HG02943 (cell line): ENCODE measurements at regions not wholly inside any gene's neighbourhood (a gene's known extent, or its start where the extent isn't known, plus 50 kb on each side); places are given as distances from the start of the nearest gene placed in this dataset.

Experiments
- ATAC-seq: cut with Tn5 transposase; IDR thresholded peaks from one replicate; pipeline ENCODE4 v1.9.1; 2021; ENCODE audit warnings: mild to moderate bottlenecking, low read depth, moderate library complexity; ENCODE audit not compliant: unreplicated experiment

GRCh38 chr22:48253136-48253535 lies 1490.7 kb downstream of the TBC1D22A start:
- ATAC-seq: no peak

- ATAC-seq: no peak
These were observed 1489.2 kb downstream of the TBC1D22A start for GRCh38 chr22:48251629-48252028.

DNA sequence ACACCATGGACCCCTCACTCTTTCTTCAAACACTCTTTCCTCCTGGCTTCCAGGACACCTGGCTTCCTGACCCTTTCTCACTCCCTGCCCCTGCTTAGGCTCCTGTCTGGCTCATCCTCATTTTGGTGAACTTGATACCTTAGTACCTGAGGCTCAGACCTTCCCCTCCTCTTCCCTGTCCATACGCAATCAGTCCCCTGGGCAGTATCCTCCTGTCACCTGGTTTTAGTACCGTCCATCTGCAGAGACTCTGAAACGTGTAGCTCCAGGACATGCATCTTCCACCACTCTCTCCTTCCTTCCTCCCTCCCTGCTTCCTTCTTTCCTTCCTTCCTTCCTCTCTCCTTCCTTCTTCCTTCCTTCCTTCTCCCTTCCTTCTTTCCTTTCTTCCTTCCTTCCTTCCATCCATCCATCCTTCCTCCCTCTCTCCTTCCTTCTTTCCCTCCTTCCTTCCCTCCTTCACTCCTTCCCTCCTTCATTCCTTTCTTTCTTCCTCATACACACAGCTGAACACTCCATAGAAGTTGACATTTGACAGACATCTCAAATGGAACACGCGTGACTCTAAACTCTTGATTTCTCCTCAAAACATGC lies 1488.6 kb downstream of the TBC1D22A start:
- ATAC-seq: no peak

DNA sequence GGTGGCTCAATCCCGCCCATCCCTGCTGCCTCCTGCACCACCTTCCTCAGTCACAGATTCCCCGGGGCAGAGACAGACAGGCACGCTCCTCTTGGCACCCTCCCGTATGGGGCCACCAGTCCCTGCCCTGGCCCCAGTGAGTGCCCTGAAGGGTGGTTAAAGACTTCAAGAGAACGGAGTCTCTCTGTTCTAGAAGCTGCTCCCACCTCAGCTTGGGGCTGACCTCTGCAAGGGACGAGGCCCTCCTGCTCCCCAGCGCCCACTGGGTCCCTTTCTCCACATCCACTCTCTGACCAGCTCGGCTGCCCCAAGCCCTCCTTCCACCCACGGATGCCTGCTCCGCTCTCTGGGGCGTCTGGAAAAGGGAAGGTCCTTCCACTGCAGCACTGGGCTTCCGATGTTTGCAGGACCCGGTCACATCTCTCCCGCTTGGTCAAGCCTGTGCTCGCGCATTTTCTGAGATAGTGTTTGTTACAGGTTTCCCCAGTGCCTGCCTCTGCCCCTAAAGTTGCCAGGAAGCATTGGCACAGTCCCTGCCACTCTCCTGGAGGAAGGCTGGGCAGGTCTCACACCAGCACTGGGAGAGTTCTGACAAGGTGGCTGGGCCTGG lies 1487.9 kb downstream of the TBC1D22A start:
- ATAC-seq: no peak

- ATAC-seq: no peak
These were observed 1487.3 kb downstream of the TBC1D22A start for GRCh38 chr22:48249713-48250268.

GRCh38 chr22:48248901-48249455 lies 1486.5 kb downstream of the TBC1D22A start:
- no peak for ATAC-seq

GRCh38 chr22:48247829-48248228 lies 1485.4 kb downstream of the TBC1D22A start:
- ATAC-seq: no peak

DNA sequence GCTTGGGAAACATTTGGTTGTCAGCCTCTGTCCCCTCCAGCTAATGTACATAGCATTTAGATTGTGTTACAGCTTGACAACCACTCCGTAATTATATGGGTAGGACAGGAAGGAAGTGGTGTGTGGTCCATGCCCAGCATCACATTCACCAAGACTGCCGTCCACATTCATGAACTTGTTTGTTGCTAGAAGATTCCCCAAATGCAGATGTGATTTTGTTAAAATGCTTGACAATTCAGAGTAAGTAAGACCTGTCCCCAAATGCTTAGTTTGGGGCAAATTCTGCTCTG lies 1482.7 kb downstream of the TBC1D22A start:
- no peak for ATAC-seq

GRCh38 chr22:48244388-48245195 lies 1482.1 kb downstream of the TBC1D22A start:
- no peak for ATAC-seq

DNA sequence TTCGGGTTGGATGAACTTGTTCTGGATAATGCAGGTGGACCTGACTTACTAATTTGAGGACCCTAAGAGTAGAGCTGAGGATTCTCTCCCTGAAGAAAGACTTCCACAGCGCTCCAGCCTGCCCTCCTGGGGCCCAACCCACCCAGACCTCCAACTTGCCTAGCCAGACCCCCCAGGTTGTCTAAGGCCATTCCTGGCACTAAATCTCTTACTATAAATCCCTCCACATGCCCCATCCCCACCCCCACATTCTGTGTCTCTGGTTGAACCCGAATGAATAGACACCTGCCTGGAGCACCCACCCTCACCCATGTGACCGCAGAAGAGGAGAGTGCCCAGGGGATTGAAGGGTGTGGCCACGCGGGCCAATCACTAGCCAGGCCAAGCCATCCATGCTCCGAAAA lies 1480.0 kb downstream of the TBC1D22A start:
- ATAC-seq: no peak

- no peak for ATAC-seq
These were observed 1479.2 kb downstream of the TBC1D22A start for GRCh38 chr22:48241658-48242057.

GRCh38 chr22:48240935-48241230 lies 1478.4 kb downstream of the TBC1D22A start:
- no peak for ATAC-seq

GRCh38 chr22:48240148-48240934 lies 1477.9 kb downstream of the TBC1D22A start:
- no peak for ATAC-seq

DNA sequence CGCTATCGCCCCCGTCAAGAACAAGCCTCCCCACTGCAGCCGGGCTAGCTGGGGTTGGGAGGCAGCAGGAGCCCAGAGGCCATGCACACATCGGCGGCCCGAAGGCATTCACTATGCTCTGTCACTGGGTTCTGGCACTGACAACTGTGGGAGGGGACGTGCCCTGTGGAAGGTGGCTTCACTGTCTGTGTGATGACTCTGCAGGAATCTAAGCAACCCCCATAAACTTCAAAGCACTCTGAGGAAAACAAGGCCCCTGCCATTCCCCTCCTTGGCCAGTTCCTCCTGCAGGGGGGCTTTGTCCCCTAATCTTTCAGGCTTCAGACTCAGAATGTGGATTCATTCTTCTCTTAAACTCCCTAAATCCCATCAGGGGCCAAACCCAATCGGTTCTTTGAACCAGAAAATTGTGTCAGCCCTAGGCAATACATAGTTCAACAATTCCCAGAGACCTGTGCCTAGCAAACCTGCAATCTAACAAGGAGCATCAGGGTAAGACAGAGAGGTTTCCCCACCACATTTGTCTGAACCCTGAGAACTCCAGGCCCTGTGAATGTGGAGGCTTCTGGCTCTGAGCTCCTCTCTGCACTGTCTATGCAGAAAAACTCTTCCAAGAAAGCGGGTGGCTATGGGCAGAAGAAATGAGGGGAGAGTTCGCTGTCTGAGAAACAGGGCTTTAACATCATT lies 1477.2 kb downstream of the TBC1D22A start:
- ATAC-seq: no peak

- ATAC-seq: no peak
These were observed 1476.5 kb downstream of the TBC1D22A start for GRCh38 chr22:48238966-48239365.

DNA sequence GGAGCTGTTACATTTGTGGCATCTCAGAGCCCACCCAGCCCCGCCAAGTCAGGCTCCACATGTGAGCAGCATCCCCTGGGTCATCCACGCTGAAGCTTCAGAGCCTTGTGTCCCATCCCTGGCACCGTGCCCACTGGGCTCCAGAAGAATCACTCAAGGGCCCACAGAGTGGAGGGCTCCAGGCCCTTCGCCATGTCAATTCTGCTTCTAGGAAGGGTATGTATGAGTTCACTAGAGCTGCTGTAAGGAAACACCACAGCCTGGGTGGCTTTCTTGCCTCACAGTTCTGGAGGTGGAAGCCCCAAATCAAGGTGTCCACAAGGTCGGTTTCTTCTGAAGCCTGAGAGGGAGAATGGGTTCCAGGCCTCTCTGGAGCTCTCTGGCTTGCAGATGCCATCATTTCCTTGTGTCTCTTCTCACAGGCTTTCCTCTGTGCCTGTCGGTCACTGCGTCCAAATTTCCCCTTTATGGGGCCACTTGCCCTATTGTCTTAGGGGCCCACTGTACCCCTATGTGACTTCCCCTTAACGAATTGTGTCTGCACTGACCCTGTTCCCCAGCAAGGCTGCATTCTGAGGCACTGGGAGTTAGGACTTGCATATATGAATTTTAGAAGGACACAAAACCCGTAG lies 1476.0 kb downstream of the TBC1D22A start:
- no peak for ATAC-seq

DNA sequence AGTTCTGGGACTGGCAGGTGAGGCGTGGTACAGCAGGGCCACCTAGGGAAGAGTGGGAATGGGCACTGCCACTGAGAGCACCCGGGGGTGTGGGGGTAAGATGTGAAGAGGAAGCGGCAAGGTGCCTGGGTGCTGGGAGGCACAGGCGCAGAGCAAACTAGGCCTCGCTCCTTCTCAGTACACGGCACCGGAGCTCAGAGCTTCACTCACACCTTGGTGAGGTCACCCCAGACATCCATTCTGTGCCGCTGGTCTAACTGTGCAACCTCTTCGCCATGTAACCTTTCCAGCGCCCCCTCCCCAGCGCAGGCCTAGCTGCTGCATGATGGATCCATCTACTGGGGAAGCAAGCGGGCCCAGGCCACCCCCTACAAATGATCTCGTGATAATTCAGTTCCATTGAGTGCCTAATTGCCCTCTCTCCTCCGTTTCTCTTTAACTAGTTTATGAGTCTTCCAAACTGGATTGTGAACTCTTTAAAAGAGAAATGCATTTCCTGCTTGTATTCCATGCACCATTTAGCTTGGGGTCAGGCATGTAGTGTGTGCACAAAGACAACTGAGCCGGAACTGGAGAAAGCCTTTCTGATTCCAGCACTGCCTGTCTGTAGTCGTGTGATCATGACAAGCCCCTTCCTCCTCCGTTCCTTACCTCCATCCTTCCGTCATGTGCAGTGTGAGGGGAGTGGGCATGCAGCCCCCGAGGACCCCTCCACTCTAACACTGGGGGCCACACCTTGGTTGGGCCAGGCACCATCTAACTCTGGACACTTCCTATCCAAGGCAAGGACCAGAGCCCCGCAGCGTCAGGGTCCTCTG lies 1475.2 kb downstream of the TBC1D22A start:
- no peak for ATAC-seq

DNA sequence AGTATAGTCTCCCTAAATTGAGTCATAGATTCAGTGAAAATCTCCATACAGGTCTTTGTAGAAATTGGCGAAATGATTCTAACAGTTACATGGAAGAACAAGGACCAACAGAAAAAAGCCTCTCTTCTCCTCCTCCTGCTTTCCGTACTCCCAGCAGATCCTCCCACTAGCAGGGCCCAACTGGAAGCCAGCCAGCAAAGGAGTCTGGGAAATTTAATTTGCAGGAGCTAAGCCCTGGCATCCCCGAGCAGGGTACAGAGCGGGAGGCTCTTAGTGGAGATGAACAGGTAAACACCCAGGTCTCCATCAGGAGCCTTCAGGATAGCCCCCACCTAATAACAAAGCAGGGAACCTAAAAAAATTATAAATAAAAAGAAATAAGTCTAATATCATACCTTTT lies 1473.8 kb downstream of the TBC1D22A start:
- no peak for ATAC-seq

DNA sequence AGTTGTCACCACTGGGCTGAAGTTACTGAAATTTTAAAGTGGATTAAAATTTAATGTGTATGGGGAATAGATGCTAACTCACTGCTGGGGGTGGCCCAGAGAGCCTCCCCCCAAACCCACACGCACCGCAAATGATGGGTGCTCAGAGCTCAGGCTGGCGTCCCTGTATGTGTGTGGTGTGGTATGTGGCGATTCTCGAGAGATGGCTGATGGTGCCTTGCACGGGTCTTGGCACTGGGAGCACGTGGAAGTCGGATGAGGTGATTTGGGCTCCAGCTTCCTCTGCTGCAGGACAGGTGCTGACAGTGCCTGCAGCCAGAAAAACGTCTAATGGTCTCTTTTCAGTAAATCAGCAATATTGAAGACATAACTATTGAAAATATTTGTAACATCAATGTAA lies 1473.3 kb downstream of the TBC1D22A start:
- no peak for ATAC-seq
